Thyroid gland (tissue), 4 donors: ENCODE measurements at regions not wholly inside any gene's neighbourhood (a gene's known extent, or its start where the extent isn't known, plus 50 kb on each side); places are given as distances from the start of the nearest gene placed in this dataset.

Experiments used
- DNase-seq, 2 donors: peaks; one replicate each; pipeline ENCODE4 v3.0.0-alpha.2; 2019
- H3K27ac ChIP-seq, 3 donors: fragments of 200-600 bp; sonication (generic); 1 replicate in 2 of 3; 2 replicates in 1 of 3; pipeline ENCODE4 v1.5.1; 2016 to 2019; ENCODE audit warnings: mild to moderate bottlenecking in 1 of 3, moderate library complexity in 1 of 3
- H3K27me3 ChIP-seq: fragments of 200-600 bp; sonication (generic); one replicate; pipeline ENCODE4 v1.5.1; 2019
- H3K36me3 ChIP-seq, 2 donors: fragments of 200-600 bp; sonication (generic); one replicate each; pipeline ENCODE4 v1.5.1; 2016 to 2019
- H3K4me1 ChIP-seq, 2 donors: fragments of 200-600 bp; sonication (generic); one replicate each; pipeline ENCODE4 v1.5.1; 2017 to 2019
- H3K4me3 ChIP-seq, 3 donors: fragments of 200-600 bp; sonication (generic); replicated peaks in 1 of 3; 1 replicate in 2 of 3; 2 replicates in 1 of 3; pipeline ENCODE4 v1.5.1; 2016; ENCODE audit warnings: mild to moderate bottlenecking in 1 of 3
- H3K9me3 ChIP-seq: fragments of 200-600 bp; sonication (generic); one replicate; pipeline ENCODE4 v1.5.1; 2017
- POLR2A ChIP-seq, 2 donors: fragments of 450-650 bp; IDR thresholded peaks; one replicate each; pipeline ENCODE4 v1.6.1; 2017; ENCODE audit warnings: antibody characterized with exemption in 2 of 2, mild to moderate bottlenecking in 2 of 2, moderate library complexity in 1 of 2
- WGBS, 2 donors: methylation state at CpG; one replicate each; pipeline ENCODE4 v1.1.5; 2017; 5-methylcytosine and 5-hydroxymethylcytosine counted together
- intact Hi-C: fragments of 100-400 bp; cut with DNase I; formaldehyde crosslinking; loops from one replicate; pipeline ENCODE4 v1.15.1; 2023
- TF ChIP-seq, protein P1 (sequence below), 6 experiments: fragments of 200-600 bp in 3 of 6; fragments of 450-650 bp in 3 of 6; sonication (generic) in 3 of 6; IDR thresholded peaks; one replicate each; pipeline ENCODE4 v1.5.1; 2016 to 2019; ENCODE audit warnings: antibody characterized with exemption in 6 of 6, mild to moderate bottlenecking in 2 of 6, inconsistent platforms in 1 of 6, moderate library complexity in 1 of 6

DNA sequence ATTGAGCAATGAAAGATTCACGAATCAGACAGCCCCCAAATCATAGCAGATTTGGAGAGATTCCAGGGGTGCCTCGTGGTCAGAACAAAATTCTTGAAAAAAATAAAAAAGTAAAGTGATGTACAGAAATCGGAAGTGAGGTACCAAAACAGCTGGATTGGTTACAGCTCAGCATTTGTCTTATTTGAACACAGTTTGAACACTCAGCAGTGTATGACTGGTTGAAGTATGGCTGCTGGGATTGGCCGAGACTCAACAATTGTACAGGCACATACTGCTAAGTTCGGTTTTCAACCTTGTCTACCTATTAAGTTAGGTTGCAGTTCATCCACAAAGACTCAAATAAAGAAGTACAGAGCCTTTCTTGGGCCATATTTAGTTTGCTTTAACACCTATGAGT, 865.4 kb upstream of the TMEM132C start:
- Histone ChIP-seq H3K36me3 (no peaks in the 10 kb centered on the region), H3K27me3 (no peaks in the 10 kb centered on the region), H3K27ac (no peak overlapping the region), H3K4me3 (no peak overlapping the region), H3K4me1 (no peaks in the 10 kb centered on the region), H3K9me3 (no peaks in the 10 kb centered on the region)
- 74 to 75% methylated on average over 5 of the region's 5 CpGs for WGBS, 2 donors
- TF ChIP-seq, protein P1, sequence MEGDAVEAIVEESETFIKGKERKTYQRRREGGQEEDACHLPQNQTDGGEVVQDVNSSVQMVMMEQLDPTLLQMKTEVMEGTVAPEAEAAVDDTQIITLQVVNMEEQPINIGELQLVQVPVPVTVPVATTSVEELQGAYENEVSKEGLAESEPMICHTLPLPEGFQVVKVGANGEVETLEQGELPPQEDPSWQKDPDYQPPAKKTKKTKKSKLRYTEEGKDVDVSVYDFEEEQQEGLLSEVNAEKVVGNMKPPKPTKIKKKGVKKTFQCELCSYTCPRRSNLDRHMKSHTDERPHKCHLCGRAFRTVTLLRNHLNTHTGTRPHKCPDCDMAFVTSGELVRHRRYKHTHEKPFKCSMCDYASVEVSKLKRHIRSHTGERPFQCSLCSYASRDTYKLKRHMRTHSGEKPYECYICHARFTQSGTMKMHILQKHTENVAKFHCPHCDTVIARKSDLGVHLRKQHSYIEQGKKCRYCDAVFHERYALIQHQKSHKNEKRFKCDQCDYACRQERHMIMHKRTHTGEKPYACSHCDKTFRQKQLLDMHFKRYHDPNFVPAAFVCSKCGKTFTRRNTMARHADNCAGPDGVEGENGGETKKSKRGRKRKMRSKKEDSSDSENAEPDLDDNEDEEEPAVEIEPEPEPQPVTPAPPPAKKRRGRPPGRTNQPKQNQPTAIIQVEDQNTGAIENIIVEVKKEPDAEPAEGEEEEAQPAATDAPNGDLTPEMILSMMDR (IDR thresholded peaks at IDR 0.05): no peak
- TF ChIP-seq POLR2A (IDR thresholded peaks at IDR 0.05): no peak
- intact Hi-C loops: no loop called here
- DNase-seq: no peak

DNA sequence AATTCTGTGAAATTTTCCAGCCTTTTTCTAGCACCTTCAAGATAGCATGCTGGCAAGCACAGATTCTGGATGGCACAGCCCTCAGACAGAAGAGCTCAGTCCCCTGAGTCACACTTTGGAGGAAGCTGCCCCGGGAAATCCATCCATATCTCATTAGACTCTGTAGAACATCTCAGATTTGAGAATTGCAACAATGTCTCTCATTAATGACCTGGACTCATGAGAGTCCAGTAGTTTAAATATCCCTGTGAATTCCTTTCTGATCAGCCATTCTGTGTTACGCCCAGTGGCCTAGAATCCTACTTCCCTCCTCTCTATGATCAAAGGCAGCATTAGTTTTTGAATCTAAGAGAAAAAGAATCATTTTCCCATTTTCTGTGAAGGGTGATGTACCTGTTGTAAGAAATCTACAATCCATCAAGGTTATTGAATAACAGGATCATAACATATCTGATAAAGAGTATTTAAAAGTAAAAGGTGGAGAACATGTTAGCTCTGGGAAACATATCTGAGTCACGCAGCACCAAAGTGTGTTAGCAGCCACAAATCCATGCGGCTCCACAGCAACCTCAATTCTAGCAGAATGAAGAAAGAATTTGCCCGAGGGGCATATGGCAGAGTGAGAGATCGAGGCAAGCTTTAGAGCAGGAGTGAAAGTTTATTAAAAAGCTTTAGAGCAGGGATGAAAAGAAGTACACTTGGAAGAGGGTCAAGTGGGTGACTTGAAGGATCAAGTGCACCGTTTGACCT, 855.6 kb upstream of the TMEM132C start:
- intact Hi-C loops: no loop called here
- Histone ChIP-seq H3K27ac (no peak overlapping the region), H3K4me3 (no peak overlapping the region), H3K9me3 (no peaks in the 10 kb centered on the region), H3K36me3 (no peaks in the 10 kb centered on the region), H3K4me1 (no peaks in the 10 kb centered on the region), H3K27me3 (no peaks in the 10 kb centered on the region)
- no peak for TF ChIP-seq POLR2A (IDR thresholded peaks at IDR 0.05)
- TF ChIP-seq, protein P1 (IDR thresholded peaks at IDR 0.05): no peak
- WGBS, 2 donors: 73 to 77% methylated on average over 7 of the region's 7 CpGs
- no peak for DNase-seq

DNA sequence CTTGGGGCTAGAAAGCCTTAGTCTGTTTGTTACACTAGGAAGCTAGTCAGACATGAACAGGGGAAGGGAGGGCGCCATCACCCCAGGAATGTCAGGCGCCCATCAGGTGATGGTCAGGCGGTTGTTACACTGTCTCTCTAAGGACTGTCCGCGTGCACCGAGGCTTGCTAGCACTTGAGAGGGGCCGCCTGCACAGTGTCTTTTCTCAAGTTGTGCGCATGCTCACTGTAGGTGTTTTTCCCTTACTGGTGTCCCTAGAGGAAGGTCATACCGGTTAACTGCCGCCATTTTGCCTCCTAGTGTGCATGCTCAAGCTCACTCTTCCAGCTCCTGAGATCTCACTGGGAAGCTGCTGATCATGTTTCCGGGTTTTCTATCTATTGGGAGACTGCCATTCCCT, 855.0 kb upstream of the TMEM132C start:
- Histone ChIP-seq H3K27me3 (no peaks in the 10 kb centered on the region), H3K9me3 (no peaks in the 10 kb centered on the region), H3K4me3 (no peak overlapping the region), H3K36me3 (no peaks in the 10 kb centered on the region), H3K4me1 (no peaks in the 10 kb centered on the region), H3K27ac (no peak overlapping the region)
- DNase-seq: no peak
- intact Hi-C loops: no loop called here
- TF ChIP-seq, protein P1 (IDR thresholded peaks at IDR 0.05): no peak
- TF ChIP-seq POLR2A (IDR thresholded peaks at IDR 0.05): no peak
- WGBS, 2 donors: 88 to 95% methylated on average over 11 of the region's 11 CpGs

DNA sequence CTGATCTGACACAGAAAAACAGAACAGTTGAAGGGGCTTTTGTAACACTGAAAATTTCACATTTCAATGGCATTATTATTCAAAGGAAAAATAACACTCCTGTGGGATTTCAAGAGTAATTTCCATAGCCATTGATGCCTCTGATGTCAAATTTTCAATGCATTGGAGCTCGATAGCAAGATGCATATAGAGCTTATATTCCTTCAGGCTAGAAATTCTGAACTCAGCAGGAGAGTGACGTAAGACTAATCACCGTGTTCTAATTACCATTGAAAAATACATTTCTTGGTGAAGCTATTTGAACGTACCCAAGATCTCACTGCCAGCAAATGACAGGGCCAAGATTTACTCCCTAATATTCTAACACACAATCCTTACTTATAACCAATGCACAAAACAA, 854.1 kb upstream of the TMEM132C start:
- no peaks in the 10 kb centered on the region for H3K4me1 ChIP-seq
- intact Hi-C loops: no loop called here
- no peak overlapping the region for H3K27ac ChIP-seq
- H3K9me3 ChIP-seq: no peaks in the 10 kb centered on the region
- no peak for DNase-seq
- TF ChIP-seq, protein P1 (IDR thresholded peaks at IDR 0.05): no peak
- no peak for TF ChIP-seq POLR2A (IDR thresholded peaks at IDR 0.05)
- 81 to 86% methylated on average over 4 of the region's 4 CpGs for WGBS, 2 donors
- no peak overlapping the region for H3K4me3 ChIP-seq
- no peaks in the 10 kb centered on the region for H3K36me3 ChIP-seq
- no peaks in the 10 kb centered on the region for H3K27me3 ChIP-seq

DNA sequence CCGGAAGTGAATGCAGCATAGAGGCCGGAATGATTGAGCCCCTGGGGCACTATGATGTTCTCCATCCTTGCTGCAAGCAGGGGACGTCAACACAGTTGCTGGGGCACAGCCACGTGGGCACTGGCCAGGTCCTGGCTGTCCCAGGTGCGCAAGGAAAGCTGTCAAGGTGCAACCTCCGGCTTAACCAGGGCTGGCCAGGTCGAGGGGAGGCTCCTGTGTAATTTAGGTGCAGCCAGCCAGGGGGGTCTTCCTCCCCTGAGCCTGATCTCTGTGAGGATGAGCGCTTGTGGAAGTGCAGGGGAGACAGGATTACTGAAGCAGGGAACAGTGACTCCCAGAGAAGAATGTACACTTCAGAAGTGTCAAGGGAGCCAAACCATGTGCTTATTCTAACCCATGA, 852.8 kb upstream of the TMEM132C start:
- intact Hi-C loops: no loop called here
- WGBS, 2 donors: 67 to 79% methylated on average over 8 of the region's 8 CpGs
- Histone ChIP-seq H3K36me3 (no peaks in the 10 kb centered on the region), H3K4me1 (no peaks in the 10 kb centered on the region), H3K27me3 (no peaks in the 10 kb centered on the region), H3K4me3 (no peak overlapping the region), H3K9me3 (no peaks in the 10 kb centered on the region), H3K27ac (no peak overlapping the region)
- TF ChIP-seq, protein P1 (IDR thresholded peaks at IDR 0.05): no peak
- no peak for TF ChIP-seq POLR2A (IDR thresholded peaks at IDR 0.05)
- no peak for DNase-seq
